Eye (tissue), 1 donor: ENCODE measurements at regions not wholly inside any gene's neighbourhood (a gene's known extent, or its start where the extent isn't known, plus 50 kb on each side); places are given as distances from the start of the nearest gene placed in this dataset.

Experiments
- DNase-seq: peaks from one replicate; pipeline ENCODE4 v3.0.0-alpha.2; 2015

DNA sequence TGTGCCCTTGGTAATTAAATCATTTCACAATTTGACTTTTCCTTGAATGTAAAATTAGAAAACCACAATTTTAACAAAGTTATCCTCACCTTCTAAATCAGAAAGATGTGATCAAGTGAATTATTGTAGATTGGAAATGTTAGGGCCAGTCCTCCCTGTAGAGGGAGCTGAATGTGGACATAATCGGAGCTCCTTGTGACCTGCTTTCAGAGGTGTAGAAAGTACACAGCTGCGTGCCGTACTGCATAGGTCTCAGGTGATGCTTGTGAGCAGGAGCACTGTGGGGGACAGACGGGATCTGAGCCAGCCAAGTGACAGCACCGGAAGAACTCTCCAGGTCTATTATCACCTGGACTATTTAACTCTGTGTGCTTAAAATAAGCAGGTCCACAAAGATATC, 338.0 kb downstream of the AASDHPPT start:
- DNase-seq: no peak

DNA sequence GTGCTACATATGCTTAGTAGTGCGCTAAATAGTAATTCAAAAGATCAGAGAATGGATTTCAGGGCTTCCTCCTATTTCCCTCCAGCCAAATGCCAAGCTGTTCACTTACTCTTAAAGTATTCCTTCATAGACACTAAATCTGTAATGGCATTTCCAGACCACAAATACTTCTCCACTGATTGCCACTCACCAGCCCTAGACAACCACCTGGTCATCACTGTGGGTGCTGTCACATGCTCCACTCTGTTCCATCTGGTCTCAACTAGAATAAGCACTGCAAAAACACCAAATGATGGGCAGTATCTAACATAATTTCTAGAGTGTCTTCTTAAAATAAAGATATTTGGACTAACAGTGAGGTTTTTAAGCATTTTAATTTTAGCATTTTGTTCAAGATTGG, 341.3 kb downstream of the AASDHPPT start:
- DNase-seq: no peak

DNA sequence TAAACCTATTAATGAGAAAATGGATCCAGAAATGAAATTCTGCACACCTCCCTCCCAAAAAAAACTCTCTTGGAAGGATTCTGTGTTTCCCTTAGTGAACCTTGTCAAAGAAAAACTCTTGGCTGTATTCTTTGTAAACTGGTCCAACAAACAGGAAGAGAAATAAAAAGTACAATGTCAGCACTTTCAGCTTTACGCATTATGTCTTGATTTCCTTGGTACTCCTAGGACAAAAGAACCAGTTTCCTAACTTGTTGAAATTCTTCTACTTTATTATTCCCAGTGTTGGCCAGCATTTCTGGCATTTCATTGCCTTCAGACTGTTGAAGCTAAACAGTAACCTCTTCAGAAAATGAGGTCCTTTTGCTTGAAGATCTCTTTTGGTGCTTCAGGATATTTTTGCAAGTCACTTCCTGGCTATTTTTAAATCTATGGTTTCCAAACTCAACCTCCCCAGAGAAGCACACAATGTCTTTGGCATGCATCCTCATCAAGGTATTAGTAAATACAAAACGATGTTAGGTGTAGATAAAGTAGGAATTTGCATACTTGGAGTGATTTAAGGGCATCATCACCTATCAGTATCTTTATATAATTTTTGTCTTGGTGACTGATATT, 342.7 kb downstream of the AASDHPPT start:
- no peak for DNase-seq

GRCh38 chr11:106420686-106421085, 343.2 kb downstream of the AASDHPPT start:
- no peak for DNase-seq

DNA sequence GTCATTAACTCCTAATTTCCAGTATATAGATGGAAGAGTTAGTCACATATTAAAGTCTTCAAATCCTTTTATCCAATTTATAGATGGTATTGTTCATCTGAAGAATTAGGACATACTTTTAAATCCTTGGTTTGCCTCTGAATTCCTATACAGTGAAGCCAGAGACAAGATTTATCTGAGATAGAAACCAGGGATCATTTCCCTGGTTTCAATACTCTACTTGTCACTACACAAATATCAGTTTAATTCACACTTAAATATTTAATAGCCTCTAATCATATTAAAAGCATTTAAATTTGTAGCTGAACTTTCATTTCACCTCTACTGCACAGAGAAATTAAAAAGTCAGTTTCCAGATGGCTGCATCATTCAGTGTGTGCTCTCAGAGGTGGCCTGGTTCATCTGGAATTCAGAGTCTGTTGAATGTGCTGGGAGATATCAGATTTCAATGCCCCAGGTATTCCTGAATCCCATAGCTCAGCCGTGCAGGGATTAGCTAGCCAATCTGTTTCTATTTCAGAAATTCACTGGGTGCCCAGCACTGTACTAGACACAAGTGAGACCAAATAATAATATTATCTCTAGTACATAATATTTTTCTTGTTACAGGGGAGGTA, 344.3 kb downstream of the AASDHPPT start:
- DNase-seq: no peak

- no peak for DNase-seq
Observed at GRCh38 chr11:106422583-106422982, 345.1 kb downstream of the AASDHPPT start.

GRCh38 chr11:106424111-106424510, 346.6 kb downstream of the AASDHPPT start:
- peak; percentile 19 for DNase-seq

GRCh38 chr11:106425819-106426218, 348.4 kb downstream of the AASDHPPT start:
- DNase-seq: no peak

GRCh38 chr11:106426696-106427095, 349.2 kb downstream of the AASDHPPT start:
- DNase-seq: no peak

GRCh38 chr11:106427736-106428135, 350.3 kb downstream of the AASDHPPT start:
- DNase-seq: no peak

DNA sequence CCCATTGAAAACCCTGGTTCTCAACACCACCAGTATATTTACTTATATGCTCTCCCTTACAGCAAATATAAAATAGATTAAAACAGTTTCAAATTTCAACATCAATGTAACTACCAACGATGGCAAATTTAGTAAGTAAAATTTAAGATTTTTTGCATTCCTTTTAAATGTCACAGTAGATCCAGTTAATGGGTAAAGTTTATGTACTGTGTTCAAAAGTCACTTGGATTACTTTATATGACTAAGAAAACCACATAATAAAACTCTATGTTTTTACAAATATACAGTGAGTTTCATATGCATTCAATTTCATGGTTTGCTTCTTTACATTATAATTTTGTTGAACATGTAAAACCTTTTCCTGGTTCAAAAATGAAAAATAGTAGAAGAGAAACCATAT, 364.6 kb downstream of the AASDHPPT start:
- DNase-seq: no peak

- DNase-seq: no peak
Observed at GRCh38 chr11:106446302-106446701, 368.8 kb downstream of the AASDHPPT start.

DNA sequence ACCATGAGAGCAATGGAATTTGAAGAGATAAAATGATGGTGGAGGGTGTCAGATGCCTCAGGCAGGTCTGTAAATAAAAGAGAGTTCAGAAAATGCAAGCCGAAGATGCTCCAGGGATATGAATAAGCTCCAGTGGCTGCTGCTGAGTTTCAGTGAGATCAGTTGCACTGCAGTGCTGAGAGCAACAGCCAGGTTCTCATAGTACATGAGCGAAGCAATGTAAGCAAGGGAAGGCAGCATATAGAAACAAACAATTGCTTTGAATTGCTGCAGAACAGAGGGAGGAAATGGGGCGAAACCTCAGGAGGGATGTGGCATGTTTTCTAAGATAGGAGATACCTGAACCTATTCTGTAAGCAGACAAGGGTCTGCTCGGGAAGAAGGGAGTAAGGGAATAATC, 369.5 kb downstream of the AASDHPPT start:
- peak; percentile 24 for DNase-seq

DNA sequence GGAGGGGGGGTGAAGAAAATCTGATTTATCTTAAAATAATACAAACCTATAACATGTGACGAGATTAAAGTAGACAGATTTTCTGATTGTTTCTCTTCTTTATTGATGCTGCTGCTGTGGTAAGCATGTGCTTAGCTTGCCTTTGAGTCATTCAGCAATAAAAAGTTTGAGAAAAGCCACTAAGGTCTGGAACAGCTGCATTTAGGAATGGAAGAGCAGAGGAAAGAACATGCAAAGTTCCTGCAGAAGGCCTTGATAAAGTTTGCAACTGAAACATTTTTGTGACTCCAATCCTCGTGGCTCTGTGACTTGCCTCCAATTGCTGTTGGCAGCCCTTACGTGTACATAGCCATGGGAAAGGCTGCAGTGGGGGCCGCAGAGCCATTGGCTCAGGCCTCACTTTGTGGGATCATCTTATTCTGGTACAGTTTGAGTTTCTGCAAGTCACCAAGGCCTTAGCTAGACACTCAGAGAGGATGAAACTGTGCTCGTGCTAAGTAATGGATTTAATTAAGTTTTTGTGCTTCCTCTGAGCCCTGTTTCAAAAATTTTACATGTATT, 370.2 kb downstream of the AASDHPPT start:
- DNase-seq: peak; percentile 16

GRCh38 chr11:106449763-106450162, 372.3 kb downstream of the AASDHPPT start:
- no peak for DNase-seq

- DNase-seq: no peak
Observed at GRCh38 chr11:106451228-106451922, 373.9 kb downstream of the AASDHPPT start.

DNA sequence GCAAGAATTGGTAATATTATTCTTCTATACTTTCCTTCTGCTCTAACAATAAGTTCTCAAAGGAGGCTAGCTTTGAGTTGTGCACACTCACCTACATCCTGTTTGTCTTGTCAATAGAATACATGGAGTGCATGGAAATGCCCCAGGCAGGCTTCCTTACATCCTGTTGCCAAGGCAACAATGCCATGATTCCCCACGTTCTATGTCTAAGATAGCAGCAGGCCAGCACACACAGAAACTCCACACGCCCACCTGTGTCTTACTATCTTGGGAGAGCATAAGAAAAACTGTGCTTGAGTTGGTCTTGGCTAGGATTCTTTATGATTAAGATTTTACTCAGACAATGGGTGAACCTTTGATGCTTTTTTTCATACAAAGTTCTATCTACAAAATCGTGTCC, 379.2 kb downstream of the AASDHPPT start:
- DNase-seq: no peak

- DNase-seq: no peak
Observed at GRCh38 chr11:106457727-106458126, 380.3 kb downstream of the AASDHPPT start.

DNA sequence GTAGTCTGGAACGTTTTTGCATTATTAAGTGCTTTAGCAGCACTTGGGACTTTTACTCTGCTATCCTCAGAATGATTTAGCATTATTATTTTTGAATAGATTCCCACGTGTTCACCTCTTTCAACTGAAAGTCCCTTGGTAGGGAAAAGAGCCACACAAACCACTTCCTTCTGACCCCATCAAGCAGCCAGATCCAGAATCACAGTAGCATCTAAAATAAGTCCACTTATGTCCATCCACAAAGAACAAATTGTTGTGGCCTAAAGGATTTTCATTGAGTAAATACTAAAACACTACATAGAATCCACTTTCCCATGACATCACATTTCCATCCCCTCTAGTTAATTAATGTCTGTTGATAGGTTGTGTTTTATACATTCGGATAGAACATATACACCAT, 381.7 kb downstream of the AASDHPPT start:
- DNase-seq: no peak

- DNase-seq: no peak
Observed at GRCh38 chr11:106461148-106461691, 383.8 kb downstream of the AASDHPPT start.

DNA sequence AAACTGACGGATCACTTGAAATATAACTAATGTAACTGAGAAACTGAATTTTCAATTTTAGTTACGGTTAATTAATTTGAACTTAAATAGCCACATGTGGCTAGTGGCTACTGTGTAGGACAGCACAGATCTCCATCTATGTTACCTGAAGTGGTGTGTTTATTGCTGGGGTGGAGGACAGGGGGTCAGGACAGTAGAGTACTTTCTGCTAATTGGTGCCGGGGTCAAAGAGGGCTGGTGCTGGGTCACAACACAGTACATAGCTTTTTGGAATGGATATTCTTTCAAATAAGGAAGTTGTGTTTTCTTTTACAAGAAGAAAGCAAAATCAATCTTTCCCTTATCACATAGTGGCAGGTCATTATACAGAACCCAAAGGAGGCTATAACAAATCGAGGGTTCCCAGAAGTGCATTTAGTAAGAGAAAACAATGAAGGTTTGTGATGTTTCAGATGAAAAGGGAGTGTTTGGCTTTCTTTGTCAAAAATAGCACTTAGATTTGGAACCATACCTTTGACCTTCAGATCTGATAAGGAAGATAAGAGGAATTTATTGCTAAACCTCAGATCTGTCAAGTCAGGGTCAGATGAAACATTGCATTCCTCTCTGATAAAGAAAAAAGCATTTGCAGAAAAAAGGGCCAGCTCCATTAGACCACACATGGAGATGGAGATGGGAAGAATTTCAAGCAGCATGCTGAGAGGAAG, 384.5 kb downstream of the AASDHPPT start:
- DNase-seq: peak; percentile 20

- DNase-seq: peak; percentile 54
Observed at GRCh38 chr11:106463154-106463553, 385.7 kb downstream of the AASDHPPT start.

- DNase-seq: no peak
Observed at GRCh38 chr11:106463796-106464201, 386.3 kb downstream of the AASDHPPT start.
